Ascending aorta (tissue), 2 donors: ENCODE measurements at regions not wholly inside any gene's neighbourhood (a gene's known extent, or its start where the extent isn't known, plus 50 kb on each side); places are given as distances from the start of the nearest gene placed in this dataset.

Experiments used
- DNase-seq, 2 donors: peaks; one replicate each; pipeline ENCODE4 v3.0.0-alpha.2; 2019; ENCODE audit warnings: low spot score in 2 of 2
- H3K27ac ChIP-seq, 2 donors: fragments of 200-600 bp; sonication (generic); one replicate each; pipeline ENCODE4 v1.5.1; 2016 to 2017; ENCODE audit warnings: mild to moderate bottlenecking in 1 of 2
- H3K27me3 ChIP-seq: fragments of 200-600 bp; sonication (generic); one replicate; pipeline ENCODE4 v1.5.1; 2017
- H3K36me3 ChIP-seq, 2 donors: fragments of 200-600 bp; sonication (generic); one replicate each; pipeline ENCODE4 v1.5.1; 2016
- H3K4me1 ChIP-seq, 2 donors: fragments of 200-600 bp; sonication (generic); one replicate each; pipeline ENCODE4 v1.5.1; 2016 to 2017; ENCODE audit warnings: mild to moderate bottlenecking in 1 of 2
- H3K4me3 ChIP-seq, 2 donors: fragments of 200-600 bp; sonication (generic); one replicate each; pipeline ENCODE4 v1.5.1; 2016 to 2017; ENCODE audit warnings: mild to moderate bottlenecking in 1 of 2
- H3K9me3 ChIP-seq, 2 donors: fragments of 200-600 bp; sonication (generic); one replicate each; pipeline ENCODE4 v1.5.1; 2016
- intact Hi-C: fragments of 100-400 bp; cut with DNase I; formaldehyde crosslinking; loops from one replicate; pipeline ENCODE4 v1.15.1; 2023
- TF ChIP-seq, protein P1 (sequence below), 3 experiments: fragments of 200-600 bp in 2 of 3; fragments of 450-650 bp in 1 of 3; sonication (generic) in 2 of 3; IDR thresholded peaks; one replicate each; pipeline ENCODE4 v1.5.1; 2016 to 2019; ENCODE audit warnings: antibody characterized with exemption in 3 of 3, mild to moderate bottlenecking in 1 of 3, moderate library complexity in 1 of 3

DNA sequence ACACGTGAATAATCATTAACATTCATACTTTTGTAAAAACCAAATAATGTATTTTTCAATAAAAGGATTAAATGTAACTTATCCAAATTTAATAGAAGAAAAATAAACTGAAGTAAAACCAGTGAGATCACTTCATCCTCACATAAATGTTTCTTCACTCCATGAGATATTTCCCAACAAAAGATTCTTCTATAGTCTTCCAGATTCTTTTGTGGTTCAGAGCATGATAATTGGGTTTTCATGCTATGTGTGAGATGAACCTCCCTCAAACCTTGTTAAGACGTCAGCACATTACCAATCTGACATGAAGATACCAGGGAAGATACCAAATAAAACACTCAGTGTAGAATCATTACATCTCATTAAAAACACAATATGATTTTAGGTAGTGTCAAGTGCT, 62.9 kb upstream of the OXGR1 start:
- intact Hi-C loops = no loop called here
- Histone ChIP-seq H3K9me3 (no peaks in the 10 kb centered on the region), H3K4me3 (no peak overlapping the region), H3K36me3 (no peaks in the 10 kb centered on the region), H3K27ac (no peak overlapping the region), H3K4me1 (no peaks in the 10 kb centered on the region), H3K27me3 (no peaks in the 10 kb centered on the region)
- no peak for DNase-seq
- TF ChIP-seq, protein P1, sequence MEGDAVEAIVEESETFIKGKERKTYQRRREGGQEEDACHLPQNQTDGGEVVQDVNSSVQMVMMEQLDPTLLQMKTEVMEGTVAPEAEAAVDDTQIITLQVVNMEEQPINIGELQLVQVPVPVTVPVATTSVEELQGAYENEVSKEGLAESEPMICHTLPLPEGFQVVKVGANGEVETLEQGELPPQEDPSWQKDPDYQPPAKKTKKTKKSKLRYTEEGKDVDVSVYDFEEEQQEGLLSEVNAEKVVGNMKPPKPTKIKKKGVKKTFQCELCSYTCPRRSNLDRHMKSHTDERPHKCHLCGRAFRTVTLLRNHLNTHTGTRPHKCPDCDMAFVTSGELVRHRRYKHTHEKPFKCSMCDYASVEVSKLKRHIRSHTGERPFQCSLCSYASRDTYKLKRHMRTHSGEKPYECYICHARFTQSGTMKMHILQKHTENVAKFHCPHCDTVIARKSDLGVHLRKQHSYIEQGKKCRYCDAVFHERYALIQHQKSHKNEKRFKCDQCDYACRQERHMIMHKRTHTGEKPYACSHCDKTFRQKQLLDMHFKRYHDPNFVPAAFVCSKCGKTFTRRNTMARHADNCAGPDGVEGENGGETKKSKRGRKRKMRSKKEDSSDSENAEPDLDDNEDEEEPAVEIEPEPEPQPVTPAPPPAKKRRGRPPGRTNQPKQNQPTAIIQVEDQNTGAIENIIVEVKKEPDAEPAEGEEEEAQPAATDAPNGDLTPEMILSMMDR (IDR thresholded peaks at IDR 0.05) = no peak

DNA sequence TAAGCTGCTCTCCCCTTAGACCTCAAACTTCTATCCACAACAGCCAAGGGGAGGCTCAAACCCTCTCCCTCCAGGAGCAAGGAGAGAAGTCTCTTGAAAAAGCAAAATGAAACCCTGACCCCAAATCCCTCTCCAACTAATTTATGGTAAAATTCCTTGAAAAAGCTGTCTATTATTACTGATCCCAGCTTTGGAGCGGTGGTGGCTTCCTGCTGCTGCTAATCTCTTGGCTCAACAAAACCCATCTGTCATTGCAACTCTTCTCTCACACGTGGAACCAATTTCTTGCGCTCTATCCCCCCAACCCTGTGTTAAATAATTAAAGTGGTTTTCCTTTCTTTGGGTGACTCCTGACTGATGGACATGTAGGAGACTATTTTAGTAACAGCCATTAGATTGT, 64.1 kb upstream of the OXGR1 start:
- no peak for DNase-seq
- Histone ChIP-seq H3K4me3 (no peak overlapping the region), H3K27ac (no peak overlapping the region), H3K27me3 (no peaks in the 10 kb centered on the region), H3K9me3 (no peaks in the 10 kb centered on the region), H3K36me3 (no peaks in the 10 kb centered on the region), H3K4me1 (no peaks in the 10 kb centered on the region)
- intact Hi-C loops = no loop called here
- TF ChIP-seq, protein P1 (IDR thresholded peaks at IDR 0.05) = no peak

- Histone ChIP-seq H3K9me3 (no peaks in the 10 kb centered on the region), H3K27me3 (no peaks in the 10 kb centered on the region), H3K27ac (no peak overlapping the region), H3K36me3 (no peaks in the 10 kb centered on the region), H3K4me3 (no peak overlapping the region), H3K4me1 (no peaks in the 10 kb centered on the region)
- TF ChIP-seq, protein P1 (IDR thresholded peaks at IDR 0.05) = no peak
- intact Hi-C loops = no loop called here
- DNase-seq = no peak
Measured at GRCh38 chr13:97058926-97059325, 64.7 kb upstream of the OXGR1 start.

DNA sequence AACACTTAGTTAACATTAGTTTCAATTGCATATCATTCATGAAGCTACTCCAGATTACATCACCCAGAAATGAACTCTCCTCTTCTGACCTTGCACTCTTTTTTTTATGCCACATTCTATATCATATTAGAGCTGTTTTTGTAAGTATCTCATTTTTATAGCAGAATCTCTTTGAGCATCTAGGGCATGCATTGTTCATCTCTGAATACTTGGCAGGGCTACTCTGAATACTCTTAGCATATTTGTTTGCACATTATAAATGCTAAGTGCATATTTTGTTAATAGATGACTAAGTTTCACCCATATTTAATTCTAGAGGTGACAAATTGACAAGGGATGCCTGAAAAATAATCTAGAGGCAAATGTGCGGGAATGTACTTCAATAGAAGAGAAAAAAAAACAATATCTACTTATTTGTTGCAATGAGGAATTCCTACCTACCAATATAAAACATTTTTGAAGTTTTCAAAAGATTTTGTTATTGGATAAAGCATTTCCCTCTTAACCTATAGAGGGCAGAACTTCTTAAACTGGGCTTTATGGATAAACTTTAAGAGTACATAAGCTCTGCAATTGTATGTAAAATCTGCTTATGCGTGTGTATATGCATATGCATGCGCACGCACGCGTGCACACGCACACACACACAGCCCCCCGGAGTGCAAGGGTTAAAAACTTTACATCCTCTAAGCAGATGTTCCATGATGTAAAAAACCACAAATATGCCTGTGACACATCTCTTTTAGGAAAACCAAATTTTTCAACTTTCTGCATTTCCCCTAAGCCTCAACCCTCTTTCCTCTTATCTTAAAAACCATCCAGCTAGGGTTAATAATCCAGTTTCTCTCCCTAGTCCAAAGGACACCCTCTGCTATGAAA, 73.0 kb upstream of the OXGR1 start:
- Histone ChIP-seq H3K4me1 (no peaks in the 10 kb centered on the region), H3K27me3 (no peaks in the 10 kb centered on the region), H3K36me3 (no peaks in the 10 kb centered on the region), H3K27ac (no peak overlapping the region), H3K4me3 (no peak overlapping the region), H3K9me3 (no peaks in the 10 kb centered on the region)
- intact Hi-C loops = no loop called here
- TF ChIP-seq, protein P1 (IDR thresholded peaks at IDR 0.05) = no peak
- no peak for DNase-seq

GRCh38 chr13:97068151-97068550, 73.9 kb upstream of the OXGR1 start:
- Histone ChIP-seq H3K36me3 (no peaks in the 10 kb centered on the region), H3K4me3 (no peak overlapping the region), H3K27me3 (no peaks in the 10 kb centered on the region), H3K9me3 (no peaks in the 10 kb centered on the region), H3K27ac (no peak overlapping the region), H3K4me1 (no peaks in the 10 kb centered on the region)
- DNase-seq = no peak
- TF ChIP-seq, protein P1 (IDR thresholded peaks at IDR 0.05) = no peak
- intact Hi-C loops = no loop called here
